ENCODE measurements at regions not wholly inside any gene's neighbourhood (a gene's known extent, or its start where the extent isn't known, plus 50 kb on each side); places are given as distances from the start of the nearest gene placed in this dataset.

DNA sequence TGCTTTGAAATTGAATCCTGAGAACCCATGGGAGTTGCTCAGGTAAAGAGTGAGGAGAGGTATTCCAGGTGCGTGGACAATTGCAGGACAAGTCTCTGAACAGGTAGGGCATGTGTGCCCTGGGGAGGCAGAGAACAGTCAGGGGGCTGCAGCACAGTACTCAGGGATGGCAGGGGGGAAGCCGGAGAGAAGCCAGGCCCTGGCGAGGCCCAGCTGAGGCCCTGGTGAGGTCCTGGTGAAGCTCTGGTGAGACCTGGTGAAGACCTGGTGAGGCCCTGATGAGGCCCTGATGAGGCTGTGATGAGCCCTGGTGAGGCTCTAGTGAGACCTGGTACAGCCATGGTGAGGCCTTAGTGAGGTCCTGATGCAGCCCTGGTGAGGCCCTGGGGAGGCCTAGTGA is 155.5 kb upstream of the GDF10 start:
- Histone ChIP-seq H3K4me3 (no peak overlapping the region), H3K4me1 (no peaks in the 10 kb centered on the region), H3K9me3 (no peaks in the 10 kb centered on the region), H3K27ac (no peak overlapping the region), H3K36me3 (no peaks in the 10 kb centered on the region), H3K27me3 (no peaks in the 10 kb centered on the region)
- TF ChIP-seq, protein P1, sequence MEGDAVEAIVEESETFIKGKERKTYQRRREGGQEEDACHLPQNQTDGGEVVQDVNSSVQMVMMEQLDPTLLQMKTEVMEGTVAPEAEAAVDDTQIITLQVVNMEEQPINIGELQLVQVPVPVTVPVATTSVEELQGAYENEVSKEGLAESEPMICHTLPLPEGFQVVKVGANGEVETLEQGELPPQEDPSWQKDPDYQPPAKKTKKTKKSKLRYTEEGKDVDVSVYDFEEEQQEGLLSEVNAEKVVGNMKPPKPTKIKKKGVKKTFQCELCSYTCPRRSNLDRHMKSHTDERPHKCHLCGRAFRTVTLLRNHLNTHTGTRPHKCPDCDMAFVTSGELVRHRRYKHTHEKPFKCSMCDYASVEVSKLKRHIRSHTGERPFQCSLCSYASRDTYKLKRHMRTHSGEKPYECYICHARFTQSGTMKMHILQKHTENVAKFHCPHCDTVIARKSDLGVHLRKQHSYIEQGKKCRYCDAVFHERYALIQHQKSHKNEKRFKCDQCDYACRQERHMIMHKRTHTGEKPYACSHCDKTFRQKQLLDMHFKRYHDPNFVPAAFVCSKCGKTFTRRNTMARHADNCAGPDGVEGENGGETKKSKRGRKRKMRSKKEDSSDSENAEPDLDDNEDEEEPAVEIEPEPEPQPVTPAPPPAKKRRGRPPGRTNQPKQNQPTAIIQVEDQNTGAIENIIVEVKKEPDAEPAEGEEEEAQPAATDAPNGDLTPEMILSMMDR (IDR thresholded peaks at IDR 0.05): no peak
- DNase-seq: no peak
- intact Hi-C loops (cut with DNase I; ENCODE audit: low total_unique reads): no loop called here

DNA sequence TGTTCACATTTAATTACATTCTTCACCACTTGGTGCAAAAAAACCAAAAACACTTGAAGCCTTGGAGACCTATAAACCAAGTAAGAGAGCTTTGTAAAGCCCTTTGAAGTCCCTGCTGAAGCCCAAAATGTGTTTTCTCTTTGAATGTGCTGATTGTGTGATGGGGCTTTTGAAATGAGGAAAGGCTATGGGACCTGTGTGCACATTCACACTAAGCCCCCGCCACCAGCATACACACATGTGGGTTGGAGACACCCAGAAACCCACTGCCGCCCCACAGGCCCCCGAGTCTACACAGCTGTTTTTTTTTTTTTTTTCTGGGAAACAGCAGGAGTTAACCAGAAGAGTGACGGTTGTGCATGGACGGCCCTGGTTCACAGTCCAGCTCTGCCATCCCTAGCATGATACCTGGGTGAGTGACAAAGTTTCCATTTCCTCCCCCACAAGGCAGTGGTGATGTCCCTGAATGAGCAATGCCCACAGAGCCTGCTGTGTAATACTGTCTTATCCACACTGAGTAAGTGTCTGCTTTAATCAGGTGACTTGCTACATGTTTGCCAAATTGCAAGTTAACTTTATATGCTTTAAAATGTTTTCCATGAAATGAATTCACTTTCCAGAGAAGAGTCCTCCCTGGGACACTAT is 154.6 kb upstream of the GDF10 start:
- H3K27ac ChIP-seq: no peak overlapping the region
- H3K4me3 ChIP-seq: no peak overlapping the region
- no peaks in the 10 kb centered on the region for H3K4me1 ChIP-seq
- intact Hi-C loops (cut with DNase I; ENCODE audit: low total_unique reads): no loop called here
- H3K9me3 ChIP-seq: no peaks in the 10 kb centered on the region
- no peaks in the 10 kb centered on the region for H3K27me3 ChIP-seq
- no peak for DNase-seq
- TF ChIP-seq, protein P1 (IDR thresholded peaks at IDR 0.05): no peak
- H3K36me3 ChIP-seq: no peaks in the 10 kb centered on the region

DNA sequence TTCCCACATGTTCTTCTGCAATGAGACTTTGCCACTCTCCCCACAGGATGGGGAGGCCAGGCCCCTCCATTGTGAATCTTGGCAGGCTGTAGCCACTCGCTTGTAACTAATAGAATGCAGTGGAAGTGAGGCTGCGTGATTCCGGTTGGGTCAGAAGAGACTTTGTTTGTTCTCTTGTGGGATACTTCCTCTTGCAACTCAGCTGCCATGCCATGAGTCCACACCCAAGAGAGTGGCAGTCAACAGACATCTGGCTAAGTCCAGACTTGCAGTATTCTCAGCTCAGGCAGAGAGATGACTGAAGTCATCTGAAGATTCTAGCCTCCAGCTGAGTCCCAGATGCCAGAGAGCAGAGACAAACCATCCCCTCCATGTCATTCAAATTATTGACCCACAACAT is 153.4 kb upstream of the GDF10 start:
- H3K9me3 ChIP-seq: no peaks in the 10 kb centered on the region
- H3K4me1 ChIP-seq: no peaks in the 10 kb centered on the region
- TF ChIP-seq, protein P1 (IDR thresholded peaks at IDR 0.05): no peak
- no peak overlapping the region for H3K27ac ChIP-seq
- intact Hi-C loops (cut with DNase I; ENCODE audit: low total_unique reads): no loop called here
- no peaks in the 10 kb centered on the region for H3K27me3 ChIP-seq
- DNase-seq: peak in 1 of 2 donors; percentile 47
- no peaks in the 10 kb centered on the region for H3K36me3 ChIP-seq
- no peak overlapping the region for H3K4me3 ChIP-seq

DNA sequence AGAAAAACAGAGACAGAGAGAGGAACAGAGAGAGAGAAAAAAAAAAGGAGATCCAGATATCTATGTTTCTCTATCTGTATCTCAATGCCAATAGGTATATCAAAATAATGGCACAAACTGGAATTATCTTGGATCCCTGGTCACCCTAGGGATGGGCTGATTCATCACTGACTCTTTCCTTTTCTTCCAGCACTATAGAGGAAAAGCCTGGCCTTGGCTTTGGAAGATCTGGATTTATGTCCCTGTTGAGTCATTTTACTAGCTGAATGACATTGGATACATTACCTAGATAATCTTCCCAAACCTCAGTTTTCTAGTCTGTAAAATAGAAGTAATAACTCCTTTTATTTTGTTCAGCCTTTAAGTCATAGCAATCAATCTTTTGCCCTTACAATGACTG is 152.8 kb upstream of the GDF10 start:
- Histone ChIP-seq H3K4me3 (no peak overlapping the region), H3K9me3 (no peaks in the 10 kb centered on the region), H3K4me1 (no peaks in the 10 kb centered on the region), H3K27ac (no peak overlapping the region), H3K27me3 (no peaks in the 10 kb centered on the region), H3K36me3 (no peaks in the 10 kb centered on the region)
- DNase-seq: no peak
- intact Hi-C loops (cut with DNase I; ENCODE audit: low total_unique reads): no loop called here
- TF ChIP-seq, protein P1 (IDR thresholded peaks at IDR 0.05): no peak

DNA sequence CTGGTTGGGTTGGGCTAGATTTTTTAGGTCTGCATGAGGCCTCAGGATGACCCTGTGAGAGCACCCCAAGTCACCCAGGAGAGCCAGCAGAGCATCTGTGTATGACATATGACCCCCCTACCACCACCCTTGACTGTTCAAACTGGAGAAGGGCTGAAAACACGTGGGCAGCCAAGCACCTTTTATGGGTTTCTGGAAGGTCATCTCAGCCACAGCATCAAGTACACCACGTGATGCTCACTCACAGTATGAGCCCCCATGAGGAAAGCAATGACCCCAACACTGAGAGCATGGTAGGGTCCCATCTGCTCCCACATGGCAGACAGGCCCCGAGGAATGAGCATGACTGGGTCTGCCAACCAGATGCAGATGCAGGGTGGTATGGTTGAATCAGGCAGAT is 149.4 kb upstream of the GDF10 start:
- no peaks in the 10 kb centered on the region for H3K36me3 ChIP-seq
- no peak overlapping the region for H3K27ac ChIP-seq
- H3K4me1 ChIP-seq: no peaks in the 10 kb centered on the region
- DNase-seq: no peak
- peaks cover 0 to 10% (median 10%) of the 10 kb centered on the region in 3 donors for H3K9me3 ChIP-seq
- no peak overlapping the region for H3K4me3 ChIP-seq
- intact Hi-C loops (cut with DNase I; ENCODE audit: low total_unique reads): no loop called here
- TF ChIP-seq, protein P1 (IDR thresholded peaks at IDR 0.05): no peak
- no peaks in the 10 kb centered on the region for H3K27me3 ChIP-seq

DNA sequence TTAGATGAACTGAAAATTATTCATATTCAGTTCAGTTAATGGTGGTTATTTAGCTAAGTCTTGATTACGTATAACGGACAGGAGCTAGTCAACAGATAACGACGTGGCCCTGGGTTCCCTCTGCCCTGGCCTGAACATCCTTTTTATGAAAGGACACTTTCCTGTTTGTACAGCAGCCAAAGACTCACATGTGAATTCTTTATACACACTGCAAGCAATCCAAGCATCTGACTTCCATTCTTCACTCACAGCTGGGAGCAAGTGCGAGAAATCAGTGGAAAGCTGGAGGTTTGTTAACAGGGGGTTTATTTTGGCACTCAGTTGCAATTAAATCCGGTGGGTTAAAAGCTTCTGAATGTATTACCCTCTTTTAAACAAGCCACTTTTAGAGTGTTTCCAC is 148.1 kb upstream of the GDF10 start:
- Histone ChIP-seq H3K9me3 (peaks cover 0 to 10% (median 10%) of the 10 kb centered on the region in 3 donors), H3K36me3 (no peaks in the 10 kb centered on the region), H3K4me1 (no peaks in the 10 kb centered on the region), H3K27ac (no peak overlapping the region), H3K4me3 (no peak overlapping the region), H3K27me3 (no peaks in the 10 kb centered on the region)
- intact Hi-C loops (cut with DNase I; ENCODE audit: low total_unique reads): no loop called here
- TF ChIP-seq, protein P1 (IDR thresholded peaks at IDR 0.05): no peak
- no peak for DNase-seq
